Astrocyte of the cerebellum (primary cell): ENCODE measurements at regions not wholly inside any gene's neighbourhood (a gene's known extent, or its start where the extent isn't known, plus 50 kb on each side); places are given as distances from the start of the nearest gene placed in this dataset.
A peak's percentile ranks its signal among the peaks of the same experiment; 100 is the strongest.
"Not testable (repeated sequence)": the region's sequence is repeated elsewhere in the genome, so short reads cannot be mapped to it uniquely, and the experiment has no call there.

Source experiments
- DNase-seq: peaks from one replicate; pipeline ENCODE4 v3.0.0-alpha.2; 2011; ENCODE audit warnings: low read depth
- H3K4me3 ChIP-seq: 2 replicates; pipeline ENCODE4 v1.5.1; 2011; ENCODE audit warnings: mild to moderate bottlenecking, low read depth, low read length, moderate library complexity
- in situ Hi-C: cut with HindIII; loops from 2 replicates; pipeline ENCODE4 v1.10.0; 2017; ENCODE audit warnings: low sequenced_read_pairs
- TF ChIP-seq, protein P1 (sequence below): IDR thresholded peaks from 2 replicates; pipeline ENCODE4 v1.5.1; 2012; ENCODE audit warnings: low read length, low read depth, moderate library complexity, mild to moderate bottlenecking; ENCODE audit errors: missing control alignments

DNA sequence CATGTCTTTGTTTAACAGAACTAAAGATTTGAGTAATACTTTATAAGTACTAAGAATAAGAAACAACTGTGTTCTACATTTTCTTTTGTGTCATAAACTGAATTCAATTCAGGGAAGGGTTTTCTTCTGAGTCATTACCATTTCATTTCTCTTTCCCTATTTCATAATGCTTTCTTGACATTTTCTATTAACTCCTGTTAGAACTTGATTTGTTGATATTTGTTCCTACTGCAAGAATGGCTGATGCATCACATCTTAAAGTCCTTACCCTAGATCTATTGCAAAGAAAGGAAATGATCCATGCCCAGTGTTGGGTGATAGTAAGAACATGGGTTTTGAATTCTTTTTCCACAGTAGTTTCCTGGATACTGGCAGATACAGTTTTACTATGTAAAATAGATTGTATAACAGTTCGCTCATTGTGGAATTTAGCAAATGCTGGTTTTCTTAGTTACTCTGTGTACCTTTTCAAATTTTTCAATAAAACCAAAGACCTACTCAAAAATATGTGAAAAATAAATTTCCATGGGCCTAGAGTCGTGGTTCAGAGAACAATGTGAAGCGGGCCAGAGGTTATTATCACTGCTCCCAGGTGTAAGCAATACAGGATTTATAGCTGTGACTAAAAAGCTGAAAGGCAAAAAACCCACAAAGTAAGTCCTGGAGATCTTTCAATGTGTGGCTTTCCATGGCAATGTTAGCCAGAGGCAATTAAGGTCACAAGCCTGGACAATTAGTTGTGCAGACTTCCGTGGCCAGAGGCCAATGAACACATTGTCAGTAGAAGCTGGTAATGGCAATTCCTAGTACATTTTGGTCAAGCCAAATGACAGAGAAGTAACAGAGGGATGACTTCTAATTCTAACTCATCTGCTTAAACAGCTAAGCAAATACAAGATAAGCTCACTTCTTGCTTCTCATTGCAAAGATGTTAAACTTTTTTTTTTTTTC, 127.3 kb upstream of the FAT4 start:
- in situ Hi-C loops, result no loop called here
- peak; percentile 66 for DNase-seq
- H3K4me3 ChIP-seq, result no peak overlapping the region
- TF ChIP-seq, protein P1, sequence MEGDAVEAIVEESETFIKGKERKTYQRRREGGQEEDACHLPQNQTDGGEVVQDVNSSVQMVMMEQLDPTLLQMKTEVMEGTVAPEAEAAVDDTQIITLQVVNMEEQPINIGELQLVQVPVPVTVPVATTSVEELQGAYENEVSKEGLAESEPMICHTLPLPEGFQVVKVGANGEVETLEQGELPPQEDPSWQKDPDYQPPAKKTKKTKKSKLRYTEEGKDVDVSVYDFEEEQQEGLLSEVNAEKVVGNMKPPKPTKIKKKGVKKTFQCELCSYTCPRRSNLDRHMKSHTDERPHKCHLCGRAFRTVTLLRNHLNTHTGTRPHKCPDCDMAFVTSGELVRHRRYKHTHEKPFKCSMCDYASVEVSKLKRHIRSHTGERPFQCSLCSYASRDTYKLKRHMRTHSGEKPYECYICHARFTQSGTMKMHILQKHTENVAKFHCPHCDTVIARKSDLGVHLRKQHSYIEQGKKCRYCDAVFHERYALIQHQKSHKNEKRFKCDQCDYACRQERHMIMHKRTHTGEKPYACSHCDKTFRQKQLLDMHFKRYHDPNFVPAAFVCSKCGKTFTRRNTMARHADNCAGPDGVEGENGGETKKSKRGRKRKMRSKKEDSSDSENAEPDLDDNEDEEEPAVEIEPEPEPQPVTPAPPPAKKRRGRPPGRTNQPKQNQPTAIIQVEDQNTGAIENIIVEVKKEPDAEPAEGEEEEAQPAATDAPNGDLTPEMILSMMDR, result no peak

DNA sequence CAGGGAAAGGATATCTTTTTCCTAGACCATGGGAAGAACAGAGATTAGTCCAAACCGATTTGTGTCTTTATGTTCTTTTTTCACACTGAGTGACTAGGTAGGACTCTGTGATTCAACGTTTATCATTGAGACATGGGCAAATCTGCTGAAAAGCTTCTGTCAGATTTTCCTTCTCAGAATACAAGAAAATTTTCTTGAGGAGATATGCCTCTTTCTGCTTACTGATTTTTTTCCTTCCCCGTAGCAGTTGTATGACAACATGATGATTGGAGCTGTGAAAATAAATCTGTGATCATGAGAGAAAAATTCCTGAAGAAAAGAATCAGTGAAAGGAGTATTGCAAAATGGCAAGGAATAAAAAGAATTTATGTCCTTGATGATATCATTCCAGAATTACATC, 130.6 kb upstream of the FAT4 start:
- in situ Hi-C loops, result no loop called here

DNA sequence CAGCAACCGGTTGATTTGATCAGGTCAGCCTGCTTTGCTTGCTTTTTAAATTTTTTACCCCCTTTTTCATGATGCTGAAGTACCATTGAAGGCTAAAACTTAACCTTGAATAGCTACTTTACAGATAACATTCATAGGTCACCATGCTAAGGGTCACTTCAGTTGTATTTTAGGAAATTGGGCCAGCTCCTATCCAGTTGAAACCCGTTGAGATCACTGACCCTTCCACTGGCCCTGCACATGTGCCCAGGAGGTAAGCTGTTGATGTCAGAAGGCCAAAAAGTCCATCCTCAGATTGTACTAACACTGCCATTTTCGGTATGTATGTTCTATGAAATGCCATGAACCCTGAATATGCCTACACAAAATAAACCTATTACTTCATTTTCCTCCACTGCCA, 133.0 kb upstream of the FAT4 start:
- H3K4me3 ChIP-seq, result no peak overlapping the region
- in situ Hi-C loops, result no loop called here
- TF ChIP-seq, protein P1, result no peak
- DNase-seq, result no peak

More for the DNA sequence above, 130.6 kb upstream of the FAT4 start:
- DNase-seq, result no peak
- TF ChIP-seq, protein P1, result no peak
- no peak overlapping the region for H3K4me3 ChIP-seq

- in situ Hi-C loops, result no loop called here
- DNase-seq, result no peak
- H3K4me3 ChIP-seq, result no peak overlapping the region
- TF ChIP-seq, protein P1, result no peak
These were observed 135.0 kb upstream of the FAT4 start for GRCh38 chr4:125179727-125180126.

- DNase-seq, result no peak
- TF ChIP-seq, protein P1, result no peak
- in situ Hi-C loops, result no loop called here
- no peak overlapping the region for H3K4me3 ChIP-seq
These were observed 145.6 kb upstream of the FAT4 start for GRCh38 chr4:125169192-125169591.

DNA sequence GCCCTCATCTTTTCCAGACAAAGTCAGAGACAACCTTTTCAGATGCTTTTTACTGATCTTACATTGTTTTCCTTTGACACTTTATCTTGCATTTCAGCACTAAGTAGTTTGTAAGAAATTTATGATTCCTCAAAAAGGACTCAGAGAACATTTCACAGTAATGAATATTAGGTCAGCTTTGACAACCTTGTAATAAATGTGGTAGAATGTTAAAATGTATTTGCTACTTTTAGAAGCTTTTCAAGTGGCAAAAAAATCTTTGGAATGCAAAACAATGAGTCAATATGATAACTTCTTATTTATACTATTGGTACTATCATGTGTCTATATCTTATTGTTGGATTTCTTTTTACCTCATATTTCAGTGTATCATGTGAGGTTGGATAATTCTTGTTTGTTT, 146.2 kb upstream of the FAT4 start:
- no peak for DNase-seq
- TF ChIP-seq, protein P1, result no peak
- in situ Hi-C loops, result no loop called here
- H3K4me3 ChIP-seq, result no peak overlapping the region

GRCh38 chr4:125166012-125166411, 148.7 kb upstream of the FAT4 start:
- H3K4me3 ChIP-seq, in situ Hi-C loops, DNase-seq: not testable (repeated sequence)
